Lung (tissue), 11 donors: ENCODE measurements at regions not wholly inside any gene's neighbourhood (a gene's known extent, or its start where the extent isn't known, plus 50 kb on each side); places are given as distances from the start of the nearest gene placed in this dataset.

Source experiments
- ATAC-seq: fragments of 200-7000 bp; cut with Tn5 transposase; one replicate; pipeline ENCODE4 v1.9.1; 2020; ENCODE audit warnings: moderate number of reproducible peaks; ENCODE audit not compliant: insufficient read depth, low FRiP score
- DNase-seq, 3 donors: peaks; one replicate each; pipeline ENCODE4 v3.0.0-alpha.2; 2013 to 2017
- H3K27ac ChIP-seq, 2 donors: one replicate each; pipeline ENCODE4 v1.5.1; 2013; ENCODE audit warnings: mild to moderate bottlenecking in 2 of 2, moderate library complexity in 2 of 2, control low read depth in 1 of 2, inconsistent platforms in 1 of 2, low read depth in 1 of 2, low read length in 1 of 2
- H3K27me3 ChIP-seq, 3 donors: one replicate each; pipeline ENCODE4 v1.5.1; 2013; ENCODE audit warnings: low read length in 2 of 3; ENCODE audit not compliant: control insufficient read depth in 3 of 3, insufficient read depth in 3 of 3
- H3K36me3 ChIP-seq, 4 donors: one replicate each; pipeline ENCODE4 v1.5.1; 2013; ENCODE audit warnings: low read length in 4 of 4, mild to moderate bottlenecking in 1 of 4, moderate library complexity in 1 of 4; ENCODE audit not compliant: control insufficient read depth in 4 of 4, insufficient read depth in 4 of 4
- H3K4me1 ChIP-seq, 5 donors: one replicate each; pipeline ENCODE4 v1.5.1; 2013; ENCODE audit warnings: low read length in 5 of 5, mild to moderate bottlenecking in 2 of 5, moderate library complexity in 1 of 5; ENCODE audit not compliant: control insufficient read depth in 5 of 5, insufficient read depth in 5 of 5
- H3K4me3 ChIP-seq: one replicate; pipeline ENCODE4 v1.5.1; 2013; ENCODE audit warnings: mild to moderate bottlenecking, control low read depth, moderate library complexity
- H3K9ac ChIP-seq, 2 donors: one replicate each; pipeline ENCODE4 v1.5.1; 2013; ENCODE audit warnings: low read length in 2 of 2, control low read depth in 1 of 2; ENCODE audit not compliant: insufficient read depth in 1 of 2
- H3K9me3 ChIP-seq, 4 donors: one replicate each; pipeline ENCODE4 v1.5.1; 2013; ENCODE audit warnings: low read length in 3 of 4, mild to moderate bottlenecking in 1 of 4, moderate library complexity in 1 of 4; ENCODE audit not compliant: control insufficient read depth in 4 of 4, insufficient read depth in 3 of 4
- CTCF ChIP-seq: IDR thresholded peaks from 2 replicates; pipeline ENCODE4 v1.5.1; 2012; ENCODE audit warnings: mild to moderate bottlenecking; ENCODE audit errors: control extremely low read depth, extremely low read depth
- WGBS, 2 donors: extraction: QIAGEN DNeasy Blood & Tissue Kit; methylation state at CpG; one replicate each; pipeline ENCODE4 v1.1.7; 2013; 5-methylcytosine and 5-hydroxymethylcytosine counted together
- donor health status: control.
- donor health status: control.
- donor health status: Bipolar disorder and iron deficiency.
- donor health status: healthy.
- donor health status: DM: yes; HTN: yes; CAD: no.

- 24 to 50% methylated on average over 3 of the region's 3 CpGs for WGBS, 2 donors
- no peaks in the 10 kb centered on the region for H3K36me3 ChIP-seq
- H3K27me3 ChIP-seq = peaks cover 0 to 2% (median 0%) of the 10 kb centered on the region in 3 donors
- H3K9ac ChIP-seq = no peak overlapping the region
- TF ChIP-seq CTCF = no peak
- no peaks in the 10 kb centered on the region for H3K4me1 ChIP-seq
- no peak overlapping the region for H3K4me3 ChIP-seq
- no peaks in the 10 kb centered on the region for H3K9me3 ChIP-seq
- no peak overlapping the region for H3K27ac ChIP-seq
- DNase-seq (no peak), ATAC-seq (no peak)
These were observed 85.3 kb upstream of the CFAP20DC start for GRCh38 chr3:59135096-59135495.

DNA sequence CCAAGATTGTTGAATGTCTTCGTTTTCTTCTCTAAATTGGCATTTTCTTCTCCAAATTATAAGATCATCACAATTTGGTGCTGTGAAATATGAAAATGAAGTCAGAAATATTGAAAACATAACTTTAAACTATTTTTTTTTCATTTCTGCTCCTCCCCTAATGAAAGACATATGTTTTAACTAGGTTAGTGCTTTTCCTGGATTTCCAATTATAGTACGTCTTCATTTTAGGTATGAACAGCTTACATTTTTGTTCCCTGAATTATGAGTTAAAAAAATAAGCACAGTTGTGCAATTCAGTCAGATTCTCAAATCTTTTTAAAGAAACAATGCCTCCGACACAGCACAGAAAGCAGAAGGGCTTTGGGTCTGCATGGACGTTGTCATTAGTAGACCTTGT lies 83.5 kb upstream of the CFAP20DC start:
- no peaks in the 10 kb centered on the region for H3K9me3 ChIP-seq
- no peak overlapping the region for H3K4me3 ChIP-seq
- peaks cover 0 to 2% (median 0%) of the 10 kb centered on the region in 3 donors for H3K27me3 ChIP-seq
- DNase-seq (no peak), ATAC-seq (no peak)
- no peaks in the 10 kb centered on the region for H3K36me3 ChIP-seq
- no peak for TF ChIP-seq CTCF
- WGBS, 2 donors = 74 to 78% methylated on average over 4 of the region's 4 CpGs
- no peaks in the 10 kb centered on the region for H3K4me1 ChIP-seq
- H3K9ac ChIP-seq = no peak overlapping the region
- H3K27ac ChIP-seq = no peak overlapping the region

DNA sequence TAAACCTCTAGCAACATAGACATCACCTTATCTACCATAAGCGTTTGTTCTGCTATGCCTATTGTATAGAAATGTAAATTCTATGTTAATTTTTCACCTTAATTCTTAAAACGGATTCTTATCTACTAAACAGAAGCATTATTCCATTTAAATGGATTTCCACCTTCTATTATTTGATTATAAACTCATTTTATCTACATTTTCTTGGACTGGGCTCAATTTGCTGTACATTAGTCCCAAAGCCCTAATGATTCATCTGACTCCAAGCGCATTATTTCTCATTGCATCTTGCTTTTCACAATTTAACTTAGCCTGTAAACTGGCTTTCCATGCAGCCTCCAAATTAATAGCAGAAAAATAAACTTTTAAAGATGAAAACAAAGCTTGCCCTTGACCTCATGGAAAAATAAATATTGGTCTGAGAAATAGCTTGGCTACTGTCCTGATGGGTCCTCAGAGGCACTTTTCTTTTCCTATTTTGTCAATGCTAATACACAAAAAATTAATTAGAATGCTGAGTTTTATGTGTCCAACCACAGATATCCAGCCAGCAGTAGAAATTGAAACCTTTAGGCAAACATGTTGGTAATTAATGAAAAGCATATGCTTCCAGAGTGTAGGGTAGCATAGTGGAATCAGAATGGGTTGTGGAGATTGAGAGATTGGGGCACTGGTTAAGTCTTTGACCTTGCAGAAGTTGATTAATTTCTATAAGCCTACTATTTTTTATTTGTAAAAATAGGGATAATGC lies 81.4 kb upstream of the CFAP20DC start:
- H3K27ac ChIP-seq = no peak overlapping the region
- no peaks in the 10 kb centered on the region for H3K4me1 ChIP-seq
- no peak overlapping the region for H3K9ac ChIP-seq

More for the DNA sequence above, 81.4 kb upstream of the CFAP20DC start:
- Histone ChIP-seq H3K9me3 (no peaks in the 10 kb centered on the region), H3K36me3 (no peaks in the 10 kb centered on the region), H3K27me3 (peaks cover 0 to 2% (median 0%) of the 10 kb centered on the region in 3 donors), H3K4me3 (no peak overlapping the region)
- TF ChIP-seq CTCF = no peak
- ATAC-seq (no peak), DNase-seq (no peak)
- WGBS, 2 donors = 80 to 91% methylated on average over 3 of the region's 3 CpGs
